ENCODE measurements at regions not wholly inside any gene's neighbourhood (a gene's known extent, or its start where the extent isn't known, plus 50 kb on each side); places are given as distances from the start of the nearest gene placed in this dataset.
"Not testable (repeated sequence)": the region's sequence is repeated elsewhere in the genome, so short reads cannot be mapped to it uniquely, and the experiment has no call there.

DNA sequence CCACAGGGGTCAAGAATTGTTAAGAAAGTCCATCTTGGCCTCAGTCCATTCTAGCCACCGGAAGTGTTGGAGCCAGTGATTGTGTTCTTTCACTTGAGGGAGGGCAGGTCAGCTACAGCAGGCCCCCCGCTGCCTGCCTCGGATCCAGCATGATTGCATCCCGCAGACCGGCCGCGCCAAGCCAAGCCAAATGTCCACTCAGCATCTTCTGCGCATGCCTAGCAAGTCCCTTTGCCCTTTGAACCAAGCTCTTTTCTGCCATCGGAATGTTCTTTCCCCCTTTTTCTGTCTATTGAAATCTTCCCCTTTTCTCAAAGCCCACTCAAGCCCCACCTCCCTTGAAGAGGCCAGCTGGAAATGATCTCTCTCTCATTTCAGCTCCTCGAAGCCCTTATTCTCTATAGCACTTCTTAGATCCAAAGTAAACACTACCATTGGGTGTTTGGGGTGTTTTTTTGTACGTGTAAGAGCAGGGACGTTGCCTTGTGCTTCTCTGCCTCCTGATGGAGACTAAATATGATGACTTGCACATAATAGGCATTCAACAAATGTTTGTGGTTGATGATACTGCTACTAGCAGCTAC is 147.8 kb upstream of the BCOR start:
- no peak for DNase-seq (ENCODE audit: low read depth in 2 of 2)

DNA sequence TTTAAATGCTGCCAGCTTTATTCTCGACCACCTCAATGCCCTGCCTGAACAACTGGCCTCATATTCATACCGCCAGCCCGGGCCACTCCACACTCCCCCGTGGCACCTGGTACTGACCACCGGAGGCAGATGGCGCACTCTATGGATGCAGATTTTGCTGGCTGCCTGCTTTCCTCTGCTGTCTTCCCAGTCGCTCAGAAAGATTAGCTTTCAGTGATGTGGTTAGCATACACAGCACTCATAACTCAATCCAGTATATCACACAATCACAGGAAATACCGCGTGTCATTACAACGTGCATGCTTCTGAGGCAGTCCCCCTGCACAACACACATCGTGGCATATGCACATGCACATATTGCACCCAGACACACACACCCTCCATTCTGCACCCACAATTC is 147.2 kb upstream of the BCOR start:
- DNase-seq (ENCODE audit: low read depth in 2 of 2) = no peak

DNA sequence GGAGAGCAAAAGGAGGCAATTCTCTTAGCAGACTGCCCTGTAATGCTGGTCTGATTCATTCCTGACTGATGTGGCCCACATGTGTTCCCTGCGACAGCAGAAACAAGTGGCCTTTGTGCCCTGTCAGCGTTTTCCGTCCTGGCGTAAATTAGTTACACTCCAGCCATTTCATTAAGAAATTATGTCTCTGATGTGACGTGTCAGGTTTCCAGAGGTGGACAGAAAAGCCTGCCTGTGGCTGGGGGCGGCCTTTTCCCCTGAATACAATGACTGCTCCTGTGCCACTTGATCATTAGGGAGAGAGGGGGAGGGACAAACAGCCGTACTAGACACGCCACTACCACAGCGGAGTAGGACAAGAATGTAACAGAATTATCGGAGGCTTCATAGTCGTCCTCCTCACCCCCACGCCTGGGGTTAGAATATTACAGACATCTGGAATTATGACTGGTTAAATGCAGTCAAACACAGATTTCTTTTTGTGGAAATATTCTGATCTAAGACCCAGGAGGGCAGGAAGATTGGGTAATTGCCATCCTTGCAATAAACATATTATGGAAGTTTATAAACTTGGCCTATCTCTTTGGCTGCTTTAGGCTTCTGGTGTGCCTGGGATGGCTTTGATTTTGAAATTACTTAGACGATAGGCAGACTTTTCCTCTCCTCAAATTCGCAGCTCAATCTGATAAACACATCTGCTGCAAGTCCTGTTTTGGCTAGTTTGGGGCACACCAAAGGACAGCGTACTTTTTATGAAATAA is 146.2 kb upstream of the BCOR start:
- no peak for DNase-seq (ENCODE audit: low read depth in 2 of 2)

DNA sequence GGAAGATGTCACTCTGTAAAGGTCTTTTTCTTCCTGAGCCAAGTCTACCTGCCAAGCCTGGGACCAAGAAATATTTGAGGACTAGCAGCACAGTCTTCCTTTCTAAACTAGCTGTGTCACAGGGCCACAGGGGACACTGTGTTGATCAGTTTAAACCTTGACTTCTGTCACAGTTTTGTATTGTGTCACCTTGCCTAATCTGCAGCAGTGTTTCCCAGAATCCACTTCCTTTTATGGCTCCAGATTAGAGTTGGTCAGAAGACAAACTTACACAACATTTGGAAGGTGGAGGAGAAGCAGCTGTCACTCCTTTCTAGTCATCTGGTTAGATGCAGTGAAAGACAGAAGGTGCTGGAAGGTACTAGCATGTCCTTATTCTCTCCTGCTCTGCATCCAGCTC is 143.1 kb upstream of the BCOR start:
- DNase-seq (ENCODE audit: low read depth in 2 of 2) = no peak

DNA sequence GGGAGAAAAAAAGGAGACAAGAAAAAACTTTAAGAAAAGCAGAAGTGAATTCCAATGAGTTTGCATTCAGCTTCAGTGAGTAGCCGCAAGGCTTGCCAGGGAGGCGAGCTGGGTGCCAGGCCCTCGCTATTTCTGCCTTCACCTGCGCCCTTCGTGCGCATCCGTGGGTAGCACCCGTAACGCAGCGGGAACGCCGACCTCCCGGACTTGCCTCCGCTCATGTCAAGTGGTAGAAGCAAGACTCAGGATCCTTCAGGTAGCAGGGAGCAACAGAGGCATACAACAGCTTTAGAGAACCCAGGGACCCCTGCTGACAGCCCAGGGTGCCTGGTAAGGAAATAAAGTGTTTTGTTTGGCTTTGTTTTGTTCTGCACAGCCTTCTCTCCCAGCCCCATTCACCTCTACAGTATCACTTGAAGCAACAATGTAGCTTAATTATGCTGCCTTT is 140.0 kb upstream of the BCOR start:
- DNase-seq (ENCODE audit: low read depth in 2 of 2) = no peak

DNA sequence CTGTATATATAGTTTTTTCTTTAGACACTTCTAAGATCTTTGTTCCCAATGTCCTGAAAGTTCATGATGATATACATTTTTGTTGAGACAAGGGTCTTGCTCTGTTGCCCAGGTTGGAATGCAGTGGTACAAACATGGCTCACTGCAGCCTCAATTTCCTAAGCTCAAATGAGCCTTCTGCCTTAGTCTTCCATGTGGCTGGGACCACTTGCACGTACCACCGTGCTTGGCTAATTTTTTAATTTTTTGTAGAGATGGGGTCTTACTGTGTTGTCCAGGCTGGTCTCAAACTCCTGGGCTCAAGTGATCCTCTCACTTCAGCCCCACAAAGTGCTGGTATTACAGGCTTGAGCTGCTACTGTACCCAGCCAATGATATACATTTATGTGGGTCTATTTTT is 132.9 kb upstream of the BCOR start:
- DNase-seq (ENCODE audit: low read depth in 2 of 2) = no peak

DNA sequence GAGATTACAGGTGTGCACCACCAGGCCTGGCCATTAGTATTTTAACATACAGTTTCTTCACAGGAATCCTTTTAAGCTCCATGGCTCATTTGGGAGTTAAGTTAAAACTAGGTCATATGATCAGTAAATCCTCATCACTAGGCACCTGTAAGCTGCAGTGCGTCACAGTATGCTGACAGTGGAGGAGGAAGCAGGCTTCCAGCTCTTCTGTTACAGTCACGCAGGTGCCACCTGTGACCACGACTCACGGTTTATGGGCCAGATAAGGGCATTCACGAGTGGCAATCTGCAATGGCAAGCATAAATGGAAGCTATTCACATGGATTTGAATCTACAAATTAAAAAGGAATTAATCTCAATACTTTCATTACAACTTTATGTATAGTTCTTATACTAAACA is 129.4 kb upstream of the BCOR start:
- no peak for DNase-seq (ENCODE audit: low read depth in 2 of 2)

DNA sequence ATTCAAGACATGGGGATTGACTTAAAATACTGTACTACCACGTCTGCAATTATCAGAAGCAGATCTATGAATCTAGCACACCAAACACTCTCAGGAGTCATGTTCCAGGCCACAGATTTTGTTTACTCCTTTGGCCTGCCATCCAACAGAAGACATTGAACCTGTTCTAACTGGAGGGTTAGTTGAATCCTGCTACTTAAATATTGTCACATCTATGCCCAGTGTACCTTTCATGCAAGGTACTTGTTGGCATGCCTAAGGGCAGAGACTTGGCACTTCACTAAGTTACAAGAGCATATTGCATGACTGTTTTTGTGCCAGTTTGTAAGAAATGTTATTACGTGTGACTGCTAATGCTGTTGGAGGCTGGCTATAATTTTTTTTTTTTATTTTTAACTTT is 126.9 kb upstream of the BCOR start:
- DNase-seq (ENCODE audit: low read depth in 2 of 2) = no peak

DNA sequence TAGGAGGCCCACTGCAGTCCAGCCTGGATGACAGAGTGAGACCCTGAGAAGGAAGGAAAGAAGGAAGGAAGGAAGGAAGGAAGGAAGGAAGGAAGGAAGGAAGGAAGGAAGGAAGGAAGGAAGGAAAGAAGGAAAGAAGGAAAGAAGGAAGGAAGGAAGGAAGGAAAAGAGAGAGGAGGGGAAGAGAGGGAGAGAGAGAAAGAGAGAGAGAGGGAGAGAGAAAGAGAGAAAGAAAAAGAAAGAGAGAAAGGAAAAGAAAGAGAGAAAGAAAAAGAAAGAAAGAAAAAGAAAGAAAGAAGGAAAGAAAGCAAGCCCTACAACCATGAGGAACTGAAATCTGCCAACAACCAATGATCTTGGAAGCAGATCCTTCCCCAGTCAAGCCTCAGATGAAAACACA is 124.9 kb upstream of the BCOR start:
- DNase-seq (ENCODE audit: low read depth in 2 of 2) = not testable (repeated sequence)

DNA sequence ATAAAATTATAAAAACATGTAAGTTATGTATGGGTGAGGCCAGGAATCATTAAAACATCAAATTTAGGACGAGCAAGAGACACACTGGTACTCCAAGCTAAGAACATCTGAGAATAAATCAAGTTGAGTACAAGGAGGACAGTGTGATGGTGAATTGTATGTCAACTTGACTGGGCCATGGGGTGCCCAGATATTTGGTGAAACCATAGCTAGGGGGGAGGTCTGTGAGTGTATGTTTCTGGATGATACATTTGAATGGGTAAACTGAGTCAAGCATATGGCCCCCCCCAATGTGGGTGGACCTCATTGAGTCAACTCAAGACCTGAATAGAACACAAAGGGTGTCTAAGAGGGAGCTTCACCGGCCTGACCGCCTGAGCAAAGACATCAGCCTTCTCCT is 115.3 kb upstream of the BCOR start:
- DNase-seq (ENCODE audit: low read depth in 2 of 2) = no peak

DNA sequence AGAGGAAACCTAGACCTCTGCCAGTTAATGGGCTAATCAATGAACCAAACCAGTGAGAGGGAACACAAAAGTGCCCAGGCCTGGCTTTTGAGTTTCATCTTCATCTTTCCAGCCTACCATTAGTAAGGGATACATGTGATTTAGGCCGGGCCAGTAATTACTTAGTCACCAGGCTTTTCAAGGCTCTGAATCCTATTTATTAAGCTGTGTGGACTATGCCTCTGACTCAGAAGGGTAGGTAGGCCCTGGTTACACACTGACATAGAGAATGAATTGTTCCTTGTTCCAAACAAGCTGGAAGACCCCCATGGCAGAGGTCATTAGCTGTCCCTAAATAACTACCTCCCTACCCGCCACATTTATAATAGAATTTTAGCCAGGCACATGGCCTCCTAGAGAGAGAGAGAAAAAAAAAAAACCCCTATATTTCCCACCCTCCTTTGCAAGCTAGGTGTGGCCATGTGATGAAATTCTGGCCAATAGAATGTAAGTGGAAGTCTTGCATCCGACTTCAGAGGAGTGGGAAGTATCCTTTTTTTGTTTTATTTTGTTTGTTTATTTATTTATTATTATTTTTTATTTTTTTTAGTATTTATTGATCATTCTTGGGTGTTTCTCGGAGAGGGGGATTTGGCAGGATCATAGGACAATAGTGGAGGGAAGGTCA is 112.3 kb upstream of the BCOR start:
- DNase-seq (ENCODE audit: low read depth in 2 of 2) = no peak

DNA sequence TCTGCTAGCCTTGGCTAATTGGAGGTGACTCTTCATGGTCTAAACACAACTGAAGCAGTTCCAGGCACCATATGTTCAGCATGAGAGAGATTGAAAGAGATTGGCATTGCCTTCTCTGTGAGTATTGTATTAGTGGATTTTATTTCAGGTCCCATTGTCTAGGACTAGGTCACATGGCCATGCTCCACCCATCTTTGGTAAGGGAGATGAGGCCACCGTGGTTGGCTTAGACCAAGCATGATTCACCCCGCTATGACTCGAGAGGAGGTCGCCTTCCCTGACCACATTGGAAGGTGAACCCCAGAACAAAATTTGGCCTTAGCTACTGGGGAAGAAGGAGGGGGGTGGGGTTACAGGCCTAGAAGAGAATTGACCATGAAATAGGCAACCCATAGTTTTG is 109.9 kb upstream of the BCOR start:
- DNase-seq (ENCODE audit: low read depth in 2 of 2) = no peak

DNA sequence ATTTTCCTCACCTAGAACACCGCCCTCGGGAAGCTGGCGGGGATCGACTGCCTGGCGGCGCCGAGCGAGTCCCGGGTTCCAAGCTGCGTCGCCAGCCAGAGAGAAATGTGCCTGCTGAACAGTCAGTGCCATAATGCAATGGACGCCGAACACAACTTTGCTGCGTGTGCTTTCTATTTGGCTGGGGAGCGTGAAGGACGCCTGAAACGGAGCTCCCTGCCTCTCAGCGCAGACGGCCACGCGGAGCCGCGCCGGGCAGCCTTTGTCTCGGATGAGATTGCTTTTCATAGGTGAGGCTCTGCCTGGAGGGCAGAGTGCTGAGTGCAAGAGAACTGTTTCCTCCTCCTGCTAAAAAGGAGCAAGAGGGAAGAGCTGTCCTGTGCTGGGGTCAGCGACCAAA is 107.7 kb upstream of the BCOR start:
- DNase-seq (ENCODE audit: low read depth in 2 of 2) = no peak

DNA sequence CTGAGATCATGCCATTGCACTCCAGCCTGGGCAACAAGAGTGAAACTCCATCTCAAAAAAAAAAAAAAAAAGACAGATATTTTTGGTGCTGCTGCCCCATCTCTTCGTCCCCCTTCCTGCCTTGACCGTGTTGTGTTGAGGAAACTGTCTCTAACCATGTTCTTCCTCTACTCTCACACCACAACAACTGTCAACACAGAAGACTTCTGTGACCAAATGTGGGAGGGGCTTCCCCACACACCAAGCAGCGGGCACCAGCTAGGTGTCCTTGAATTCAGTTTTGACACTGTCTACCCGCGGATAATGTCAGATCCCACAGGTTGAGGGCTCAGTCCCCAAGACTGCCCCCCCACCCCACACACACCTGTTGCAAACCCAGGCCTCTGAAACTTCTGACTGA is 104.7 kb upstream of the BCOR start:
- no peak for DNase-seq (ENCODE audit: low read depth in 2 of 2)

DNA sequence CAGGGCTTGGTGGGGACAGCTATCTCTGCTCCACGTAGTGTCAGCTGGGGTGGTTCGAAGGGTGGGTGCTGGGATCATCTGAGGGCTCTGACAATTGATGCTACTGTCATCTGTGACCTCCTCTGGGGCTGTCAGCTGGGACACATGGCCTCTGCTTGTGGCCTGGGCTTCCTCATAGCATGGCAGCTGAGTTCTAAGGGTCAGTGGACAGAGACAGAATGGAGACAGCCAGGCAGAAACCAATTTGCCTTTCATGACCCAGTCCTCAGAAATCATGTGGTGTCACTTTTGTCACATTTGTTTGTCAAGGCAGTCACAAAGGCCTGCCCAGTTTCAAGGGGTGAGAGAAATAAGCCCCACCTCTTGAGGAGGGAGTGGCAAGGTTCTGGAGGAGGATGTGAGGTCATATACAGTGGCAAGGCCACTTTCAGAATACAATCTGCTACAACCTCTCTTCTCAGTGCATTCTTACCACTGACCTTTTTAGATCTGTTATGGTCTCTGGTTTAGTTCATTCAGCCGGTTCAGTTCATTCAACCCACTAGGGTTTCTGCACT is 103.6 kb upstream of the BCOR start:
- DNase-seq (ENCODE audit: low read depth in 2 of 2) = no peak

DNA sequence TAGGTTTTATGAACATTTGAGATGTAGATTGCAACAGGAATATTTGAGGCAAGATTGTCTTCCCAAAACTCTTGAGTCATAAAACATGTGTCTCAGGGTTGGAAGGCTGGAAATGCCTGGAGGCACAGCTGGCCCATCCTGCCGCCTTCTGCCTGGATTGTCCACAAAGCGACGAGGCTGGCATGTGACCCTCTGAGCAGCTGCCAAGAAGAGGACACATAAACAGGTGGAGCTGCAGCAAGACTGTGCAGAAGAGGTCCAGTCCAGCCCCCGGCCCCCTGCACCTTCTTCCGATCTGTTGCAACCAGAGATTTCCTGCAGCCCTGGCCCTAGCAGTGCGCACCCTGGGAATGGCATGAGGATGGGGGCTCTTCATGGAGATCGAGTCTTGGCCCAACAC is 101.9 kb upstream of the BCOR start:
- no peak for DNase-seq (ENCODE audit: low read depth in 2 of 2)

DNA sequence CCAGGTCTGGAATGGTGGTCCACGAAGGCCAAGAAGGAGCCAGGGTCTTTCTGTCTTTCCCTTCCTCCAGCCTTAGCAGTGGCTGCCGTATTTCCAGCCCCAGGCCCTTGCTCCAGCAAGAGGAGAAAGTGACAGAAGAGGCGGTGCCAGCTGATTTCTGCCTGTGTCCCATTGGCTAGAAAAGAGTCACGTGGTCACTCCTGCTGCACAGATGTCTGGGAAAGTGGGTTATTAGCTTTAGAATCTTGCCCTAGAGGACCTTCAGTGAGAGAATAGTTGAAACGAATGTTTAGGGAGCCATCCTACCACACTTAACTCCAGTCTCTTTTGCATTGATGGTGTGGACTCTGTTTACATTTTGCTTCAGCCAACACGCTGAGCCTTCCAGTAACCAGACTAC is 99.3 kb upstream of the BCOR start:
- DNase-seq (ENCODE audit: low read depth in 2 of 2) = no peak

DNA sequence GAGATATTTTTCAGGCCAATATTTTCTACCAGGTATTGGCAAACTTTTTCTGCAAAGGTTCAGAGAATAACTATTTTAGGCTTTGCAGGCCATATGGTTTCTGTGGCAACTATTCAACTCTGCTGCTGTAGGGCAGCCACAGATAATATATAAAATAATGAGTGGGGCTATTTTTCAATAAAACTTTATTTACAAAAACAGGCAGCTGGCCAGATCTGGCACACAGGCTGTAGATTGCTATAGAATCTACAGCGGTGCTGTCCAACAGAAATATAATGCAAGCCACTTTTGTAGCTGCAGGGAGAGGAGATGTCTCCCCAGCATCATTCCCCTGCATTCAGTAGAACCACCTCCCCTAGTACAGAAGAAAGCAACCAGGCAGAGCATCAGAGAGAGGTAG is 97.6 kb upstream of the BCOR start:
- DNase-seq (ENCODE audit: low read depth in 2 of 2) = no peak

DNA sequence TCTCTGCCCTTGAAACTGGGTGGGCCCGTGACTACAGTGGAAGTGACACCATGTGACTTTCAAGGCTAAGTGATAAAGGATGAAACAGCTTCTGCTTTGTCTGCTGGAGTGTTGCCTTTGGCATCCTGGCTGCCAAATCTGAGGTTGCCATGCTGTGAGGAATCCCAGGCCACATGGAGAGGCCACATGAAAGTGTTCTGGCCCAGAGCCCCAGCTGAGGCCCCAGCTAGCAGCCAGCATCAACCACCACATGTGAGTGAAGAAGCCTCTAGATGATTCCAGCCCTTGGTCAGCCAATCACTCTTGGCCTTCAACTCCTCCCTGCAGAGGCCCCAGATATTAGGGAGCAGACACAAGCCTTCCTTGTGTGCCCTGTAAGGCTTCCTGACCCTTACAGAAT is 94.4 kb upstream of the BCOR start:
- DNase-seq (ENCODE audit: low read depth in 2 of 2) = no peak

DNA sequence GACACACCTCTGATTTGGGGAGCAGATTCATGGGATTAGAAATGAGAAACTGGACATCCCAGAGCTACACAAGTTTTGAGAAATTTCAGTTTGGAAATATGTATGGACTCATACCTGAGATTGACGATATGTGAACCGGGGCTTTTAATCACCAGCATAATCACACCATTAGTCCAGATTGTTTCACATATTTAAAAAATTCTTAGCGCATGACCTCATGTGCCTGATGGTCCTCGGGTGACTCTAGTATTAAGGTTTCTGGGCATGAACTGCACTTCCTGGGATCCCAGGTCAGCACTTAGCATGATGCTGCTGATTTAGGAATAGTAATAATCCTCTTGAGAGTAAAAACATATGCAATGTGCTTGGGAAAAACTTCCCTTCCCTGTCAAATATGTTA is 91.9 kb upstream of the BCOR start:
- no peak for DNase-seq (ENCODE audit: low read depth in 2 of 2)

DNA sequence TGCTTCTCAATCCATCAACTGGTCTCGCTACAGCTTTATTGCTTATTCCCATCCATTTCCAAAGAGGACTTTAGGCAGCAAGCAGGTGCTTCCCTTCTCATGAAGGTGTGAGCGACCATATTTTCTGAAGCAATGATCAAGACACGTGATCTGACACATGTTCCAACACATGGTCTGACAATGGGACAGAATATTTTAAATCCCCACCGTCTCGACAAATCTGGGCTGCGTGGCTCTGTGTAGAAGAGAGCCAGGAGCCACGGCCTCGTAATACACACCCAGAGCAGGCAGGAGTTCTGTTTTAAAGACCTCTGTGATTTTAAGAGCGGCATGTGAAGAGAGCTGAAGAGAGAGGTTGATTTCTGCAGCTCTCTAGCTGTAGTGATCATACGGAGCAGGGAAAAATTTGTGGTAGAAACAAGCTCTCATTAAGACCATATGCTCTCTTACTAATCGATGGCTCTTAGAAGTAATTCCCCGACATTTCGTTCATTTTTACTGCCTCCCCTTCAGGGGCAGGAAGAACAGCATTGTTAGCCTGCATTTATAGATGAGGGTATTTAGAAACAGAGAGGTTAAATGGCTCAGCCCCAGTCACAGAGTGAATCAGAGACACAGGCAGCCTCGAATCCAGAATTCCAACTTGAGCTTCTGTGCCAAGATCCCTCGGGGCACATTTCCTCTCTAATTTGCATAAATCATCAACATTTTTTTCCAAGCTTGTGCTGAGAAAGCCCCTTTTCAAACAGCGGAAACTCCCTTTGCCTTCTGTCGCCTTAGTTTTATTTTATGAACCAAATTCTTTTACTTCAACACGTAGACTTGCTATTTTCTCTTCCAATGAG is 91.0 kb upstream of the BCOR start:
- no peak for DNase-seq (ENCODE audit: low read depth in 2 of 2)

DNA sequence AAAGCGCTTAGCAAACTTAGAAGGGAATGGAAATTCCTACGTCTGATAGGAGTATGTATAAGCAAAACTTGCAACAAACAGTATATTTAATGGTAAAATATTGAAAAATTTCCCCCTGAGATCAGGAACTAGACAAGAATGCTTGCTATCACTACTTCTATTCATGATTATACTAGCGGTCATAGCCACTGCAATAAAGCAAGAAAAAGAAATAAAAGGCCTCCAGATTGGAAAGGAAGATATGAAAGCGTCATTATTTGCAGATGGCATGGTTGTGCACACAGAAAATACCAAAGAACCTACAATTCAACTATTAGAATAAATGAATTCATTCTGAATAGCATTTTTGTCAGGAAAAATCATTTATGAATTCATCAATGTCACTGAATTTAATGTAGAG is 87.2 kb upstream of the BCOR start:
- DNase-seq (ENCODE audit: low read depth in 2 of 2) = no peak
